Panc1 (cell line): ENCODE measurements at regions not wholly inside any gene's neighbourhood (a gene's known extent, or its start where the extent isn't known, plus 50 kb on each side); places are given as distances from the start of the nearest gene placed in this dataset.

Source experiments
- ATAC-seq: fragments of 200-7000 bp; cut with Tn5 transposase; 2 replicates; pipeline ENCODE4 v1.9.1; 2020; ENCODE audit warnings: mild to moderate bottlenecking, moderate library complexity
- BruUV-seq: library from RNA; stranded (reverse); fragments of 400-500 nt; replicated peaks from 2 replicates; lab custom pipeline; 2021; lab: Mats Ljungman, UMichigan
- CTCF ChIA-PET: fragments of 300-600 bp; sonication (Branson Sonifier 250); formaldehyde crosslinking; loops from one replicate; lab custom pipeline; 2022; ENCODE audit warnings: antibody characterized with exemption; lab: Charles Lee
- POLR2A ChIA-PET: fragments of 300-600 bp; sonication (Branson Sonifier 250); formaldehyde crosslinking; loops from one replicate; lab custom pipeline; 2022; ENCODE audit warnings: antibody characterized with exemption; lab: Charles Lee
- DNase-seq: peaks from one replicate; pipeline ENCODE4 v3.0.0-alpha.2; 2010; ENCODE audit warnings: low read depth, low spot score
- H3K27ac ChIP-seq: 2 replicates; pipeline ENCODE4 v1.5.1; 2011; ENCODE audit warnings: mild to moderate bottlenecking, low read length, inconsistent platforms
- H3K27me3 ChIP-seq: fragments of 200-500 bp; sonication (Bioruptor generic); 2 replicates; pipeline ENCODE4 v1.6.0; 2014; ENCODE audit warnings: low read length, inconsistent platforms; ENCODE audit not compliant: control insufficient read depth, insufficient read depth
- H3K36me3 ChIP-seq: fragments of 200-500 bp; sonication (Bioruptor generic); 2 replicates; pipeline ENCODE4 v1.5.1; 2014; ENCODE audit warnings: inconsistent platforms, mild to moderate bottlenecking, low read length, moderate library complexity; ENCODE audit not compliant: control insufficient read depth, insufficient read depth
- H3K4me1 ChIP-seq: 2 replicates; pipeline ENCODE4 v1.5.1; 2011; ENCODE audit warnings: inconsistent platforms, mild to moderate bottlenecking, low read length, moderate library complexity; ENCODE audit not compliant: control insufficient read depth, insufficient read depth
- H3K4me3 ChIP-seq, 2 experiments: 2 replicates each; pipeline ENCODE4 v1.5.1; 2011 to 2012; ENCODE audit warnings: low read depth in 2 of 2, low read length in 2 of 2, mild to moderate bottlenecking in 2 of 2, inconsistent platforms in 1 of 2, moderate library complexity in 1 of 2
- H3K9me3 ChIP-seq: fragments of 200-500 bp; sonication (Bioruptor generic); 2 replicates; pipeline ENCODE4 v1.5.1; 2014; ENCODE audit warnings: low read depth, mild to moderate bottlenecking, inconsistent platforms, low read length, moderate library complexity; ENCODE audit not compliant: control insufficient read depth, insufficient read depth
- POLR2AphosphoS5 ChIP-seq: IDR thresholded peaks from 2 replicates; pipeline ENCODE4 v1.6.1; 2012; ENCODE audit warnings: mild to moderate bottlenecking, low read depth, low read length, moderate library complexity
- REST ChIP-seq, 2 experiments: IDR thresholded peaks; 2 replicates each; pipeline ENCODE4 v1.6.1; 2011 to 2012; ENCODE audit warnings: low read depth in 2 of 2, control low read depth in 1 of 2, low read length in 1 of 2, mild to moderate bottlenecking in 1 of 2, moderate library complexity in 1 of 2; ENCODE audit not compliant: insufficient read depth in 1 of 2
- SIN3A ChIP-seq: IDR thresholded peaks from 2 replicates; pipeline ENCODE4 v1.6.1; 2012; ENCODE audit warnings: low read depth, mild to moderate bottlenecking, low read length, moderate library complexity, borderline replicate concordance; ENCODE audit not compliant: insufficient read depth
- TCF7L2 ChIP-seq: IDR thresholded peaks from 2 replicates; pipeline ENCODE4 v1.6.1; 2011; ENCODE audit warnings: mild to moderate bottlenecking, low read depth, low read length, inconsistent platforms
- in situ Hi-C: cut with HindIII; loops from 2 replicates; pipeline ENCODE4 v1.10.0; 2016; ENCODE audit warnings: low sequenced_read_pairs, low pct_unique_long_range_greater_than_20kb
- intact Hi-C: fragments of 100-400 bp; cut with micrococcal nuclease; formaldehyde crosslinking; loops from one replicate; pipeline ENCODE4 v1.10.0; 2022; ENCODE audit not compliant: unreplicated experiment
- TF ChIP-seq, protein P1 (sequence below): fragments of 450-650 bp; IDR thresholded peaks from 2 replicates; pipeline ENCODE4 v1.5.1; 2017; ENCODE audit warnings: mild to moderate bottlenecking

DNA sequence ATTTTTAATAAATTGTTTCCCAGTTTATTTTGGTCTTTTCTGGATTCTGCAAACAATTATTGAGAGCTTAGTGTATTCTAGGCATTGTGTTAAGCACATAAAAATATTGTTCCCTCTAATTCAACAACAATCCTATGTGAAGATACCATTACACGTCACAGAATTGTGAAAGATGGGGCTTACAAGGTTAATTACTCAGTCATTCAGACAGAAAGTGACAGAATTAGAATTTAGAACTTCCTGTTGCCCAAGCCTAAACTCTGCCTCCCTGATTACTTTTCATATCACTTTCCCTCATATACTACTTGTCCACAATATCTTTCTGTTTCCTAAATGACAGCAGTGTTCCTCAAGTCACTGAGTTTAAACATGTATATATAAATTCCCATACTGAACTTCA lies 186.7 kb upstream of the VEGFC start:
- BruUV-seq = no TSS peak
- ATAC-seq (no peak), DNase-seq (no peak)
- POLR2A ChIA-PET = no interaction called here
- Histone ChIP-seq H3K36me3 (no peaks in the 10 kb centered on the region), H3K4me3 (no peak overlapping the region), H3K4me1 (no peaks in the 10 kb centered on the region), H3K9me3 (no peaks in the 10 kb centered on the region), H3K27ac (no peak overlapping the region), H3K27me3 (no peaks in the 10 kb centered on the region)
- TF ChIP-seq TCF7L2 (no peak), POLR2AphosphoS5 (no peak), SIN3A (no peak), REST (IDR thresholded peaks at IDR 0.05; ENCODE audit: insufficient read depth in 1 of 2, low read depth in 2 of 2, low read length in 1 of 2) (no peak)
- TF ChIP-seq, protein P1, sequence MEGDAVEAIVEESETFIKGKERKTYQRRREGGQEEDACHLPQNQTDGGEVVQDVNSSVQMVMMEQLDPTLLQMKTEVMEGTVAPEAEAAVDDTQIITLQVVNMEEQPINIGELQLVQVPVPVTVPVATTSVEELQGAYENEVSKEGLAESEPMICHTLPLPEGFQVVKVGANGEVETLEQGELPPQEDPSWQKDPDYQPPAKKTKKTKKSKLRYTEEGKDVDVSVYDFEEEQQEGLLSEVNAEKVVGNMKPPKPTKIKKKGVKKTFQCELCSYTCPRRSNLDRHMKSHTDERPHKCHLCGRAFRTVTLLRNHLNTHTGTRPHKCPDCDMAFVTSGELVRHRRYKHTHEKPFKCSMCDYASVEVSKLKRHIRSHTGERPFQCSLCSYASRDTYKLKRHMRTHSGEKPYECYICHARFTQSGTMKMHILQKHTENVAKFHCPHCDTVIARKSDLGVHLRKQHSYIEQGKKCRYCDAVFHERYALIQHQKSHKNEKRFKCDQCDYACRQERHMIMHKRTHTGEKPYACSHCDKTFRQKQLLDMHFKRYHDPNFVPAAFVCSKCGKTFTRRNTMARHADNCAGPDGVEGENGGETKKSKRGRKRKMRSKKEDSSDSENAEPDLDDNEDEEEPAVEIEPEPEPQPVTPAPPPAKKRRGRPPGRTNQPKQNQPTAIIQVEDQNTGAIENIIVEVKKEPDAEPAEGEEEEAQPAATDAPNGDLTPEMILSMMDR = no peak
- intact Hi-C loops (no loop called here), in situ Hi-C loops (no loop called here)
- CTCF ChIA-PET = no interaction called here

DNA sequence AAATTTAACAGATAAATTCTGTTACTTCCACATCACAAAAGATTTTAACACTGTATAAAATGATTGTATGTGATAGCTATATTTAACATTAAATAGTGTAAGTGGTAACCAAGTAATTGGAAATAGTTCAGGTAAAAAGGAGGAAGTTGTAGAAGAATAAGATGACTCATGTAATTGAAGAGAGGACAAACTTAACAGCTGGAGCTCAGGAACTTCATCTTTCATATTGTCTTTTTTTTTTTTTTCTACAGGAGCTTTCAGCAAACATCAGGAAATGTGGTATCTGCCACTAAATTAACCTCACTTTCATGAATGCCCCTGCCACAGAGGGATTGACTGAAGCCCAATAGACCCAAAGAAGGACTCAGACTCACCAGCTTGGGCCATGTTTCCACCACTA lies 188.4 kb upstream of the VEGFC start:
- no peak for ATAC-seq
- Histone ChIP-seq H3K27ac (no peak overlapping the region), H3K9me3 (no peaks in the 10 kb centered on the region), H3K27me3 (no peaks in the 10 kb centered on the region), H3K4me1 (no peaks in the 10 kb centered on the region), H3K4me3 (no peak overlapping the region), H3K36me3 (no peaks in the 10 kb centered on the region)
- intact Hi-C loops = no loop called here
- BruUV-seq = no TSS peak
- TF ChIP-seq, protein P1 = no peak
- no peak for TF ChIP-seq POLR2AphosphoS5
- no peak for TF ChIP-seq REST (IDR thresholded peaks at IDR 0.05; ENCODE audit: insufficient read depth in 1 of 2, low read depth in 2 of 2, low read length in 1 of 2)
- TF ChIP-seq SIN3A = no peak
- TF ChIP-seq TCF7L2 = no peak
- CTCF ChIA-PET = no interaction called here
- no peak for DNase-seq
- POLR2A ChIA-PET = no interaction called here
- in situ Hi-C loops = no loop called here
